ENCODE measurements at regions not wholly inside any gene's neighbourhood (a gene's known extent, or its start where the extent isn't known, plus 50 kb on each side); places are given as distances from the start of the nearest gene placed in this dataset.
A peak's percentile ranks its signal among the peaks of the same experiment; 100 is the strongest.

DNA sequence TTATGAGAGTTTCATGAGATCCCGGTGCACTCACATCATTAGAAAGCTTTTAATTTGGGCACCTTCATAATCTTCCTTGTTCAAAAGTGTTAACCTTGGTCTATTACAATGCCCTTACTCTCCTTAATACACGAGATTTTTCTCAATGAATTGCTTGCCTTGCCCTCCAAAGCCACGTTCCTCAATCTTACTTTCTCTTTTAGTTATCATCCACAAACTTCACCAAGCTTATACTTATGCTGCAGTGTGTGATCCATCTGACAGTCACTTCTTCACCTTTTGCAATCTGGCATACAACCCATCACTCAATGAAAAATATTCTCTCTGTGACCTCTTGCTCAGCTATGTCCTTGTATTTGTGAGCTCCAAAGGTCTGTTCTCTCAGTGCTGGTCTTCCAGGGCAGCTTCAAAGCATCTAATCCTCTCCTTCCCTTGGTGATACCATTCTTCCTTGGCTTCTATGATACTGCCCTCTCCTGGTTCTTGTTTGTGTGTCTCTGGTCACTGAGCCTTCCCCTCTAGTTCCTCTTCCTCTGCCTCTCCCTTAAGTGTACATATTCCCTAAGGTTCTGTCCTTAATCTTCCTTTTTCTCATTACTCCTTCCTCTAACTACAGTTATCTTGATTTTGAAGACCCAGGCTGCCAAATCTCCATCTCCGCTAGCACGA lies 202.2 kb upstream of the STARD13 start:
- H3K4me3 ChIP-seq (ENCODE audit: control insufficient read depth, low read depth, low read length) = peak overlapping the region; percentile 13; the same call in 1 of the 2 replicates
- DNase-seq (ENCODE audit: low read depth) = no peak
- TF ChIP-seq, protein P1, sequence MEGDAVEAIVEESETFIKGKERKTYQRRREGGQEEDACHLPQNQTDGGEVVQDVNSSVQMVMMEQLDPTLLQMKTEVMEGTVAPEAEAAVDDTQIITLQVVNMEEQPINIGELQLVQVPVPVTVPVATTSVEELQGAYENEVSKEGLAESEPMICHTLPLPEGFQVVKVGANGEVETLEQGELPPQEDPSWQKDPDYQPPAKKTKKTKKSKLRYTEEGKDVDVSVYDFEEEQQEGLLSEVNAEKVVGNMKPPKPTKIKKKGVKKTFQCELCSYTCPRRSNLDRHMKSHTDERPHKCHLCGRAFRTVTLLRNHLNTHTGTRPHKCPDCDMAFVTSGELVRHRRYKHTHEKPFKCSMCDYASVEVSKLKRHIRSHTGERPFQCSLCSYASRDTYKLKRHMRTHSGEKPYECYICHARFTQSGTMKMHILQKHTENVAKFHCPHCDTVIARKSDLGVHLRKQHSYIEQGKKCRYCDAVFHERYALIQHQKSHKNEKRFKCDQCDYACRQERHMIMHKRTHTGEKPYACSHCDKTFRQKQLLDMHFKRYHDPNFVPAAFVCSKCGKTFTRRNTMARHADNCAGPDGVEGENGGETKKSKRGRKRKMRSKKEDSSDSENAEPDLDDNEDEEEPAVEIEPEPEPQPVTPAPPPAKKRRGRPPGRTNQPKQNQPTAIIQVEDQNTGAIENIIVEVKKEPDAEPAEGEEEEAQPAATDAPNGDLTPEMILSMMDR (IDR thresholded peaks at IDR 0.05; ENCODE audit: control insufficient read depth, insufficient read depth, low read depth, low read length, missing control alignments) = peak; percentile 71

DNA sequence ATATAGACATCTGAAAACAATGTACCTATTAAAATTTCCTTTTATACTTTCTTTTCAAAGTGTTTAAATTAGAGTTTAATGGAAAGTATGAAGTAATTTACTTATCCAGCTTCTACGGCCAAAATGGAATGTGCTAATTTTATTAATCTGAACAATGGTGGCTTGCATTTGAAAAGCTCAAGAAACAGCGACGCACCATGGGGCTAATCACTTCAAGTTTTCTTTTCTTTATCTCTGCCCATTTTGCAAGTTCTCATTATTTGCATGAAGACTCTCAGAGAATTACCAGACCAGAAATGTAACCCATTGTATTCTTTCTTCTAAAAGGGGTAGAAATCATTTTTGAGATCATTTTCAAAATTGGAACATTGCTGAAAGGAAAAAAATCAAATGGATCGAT lies 204.0 kb upstream of the STARD13 start:
- TF ChIP-seq, protein P1 (IDR thresholded peaks at IDR 0.05; ENCODE audit: control insufficient read depth, insufficient read depth, low read depth, low read length, missing control alignments) = no peak
- no peak for DNase-seq (ENCODE audit: low read depth)
- H3K4me3 ChIP-seq (ENCODE audit: control insufficient read depth, low read depth, low read length) = no peak overlapping the region

DNA sequence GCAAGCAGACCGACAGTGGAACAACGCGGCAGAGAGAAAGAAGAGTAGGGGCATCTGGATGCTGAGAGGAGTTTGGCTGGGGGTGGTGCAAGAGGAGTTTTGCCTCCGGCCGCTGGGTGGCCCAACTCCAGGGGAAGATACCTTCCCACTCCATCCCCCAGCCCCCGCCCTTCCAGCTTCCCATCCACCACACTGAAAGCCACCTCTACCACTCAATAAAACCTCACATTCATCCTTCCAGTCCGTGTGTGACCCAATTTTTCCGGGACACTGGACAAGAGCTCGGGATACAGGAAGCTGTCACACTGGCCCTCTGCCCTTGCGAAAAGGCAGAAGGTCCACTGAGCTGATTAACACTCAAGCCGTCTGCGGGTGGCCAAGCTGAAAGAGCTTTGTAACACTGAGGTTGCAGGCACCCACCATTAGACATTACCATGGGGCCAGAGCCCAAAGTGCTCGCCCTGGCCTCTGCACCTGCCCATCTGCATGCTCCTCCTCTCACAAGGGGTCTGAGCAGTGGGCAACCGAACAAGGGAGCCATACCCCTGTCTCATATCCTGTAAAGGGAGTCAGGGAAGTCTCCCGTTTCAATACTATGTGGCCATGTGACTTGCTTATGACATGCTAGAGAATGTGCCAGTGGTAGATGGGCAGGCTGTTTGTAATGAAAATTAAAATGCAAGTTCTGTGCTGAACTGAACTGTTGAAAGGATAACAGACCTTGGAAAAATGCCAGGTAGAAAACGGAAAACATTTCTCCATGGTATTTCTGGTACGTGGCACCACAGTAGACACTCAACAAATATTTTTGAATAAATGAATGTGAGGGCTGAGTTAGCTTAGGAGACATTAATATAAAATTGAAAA lies 205.1 kb upstream of the STARD13 start:
- no peak overlapping the region for H3K4me3 ChIP-seq (ENCODE audit: control insufficient read depth, low read depth, low read length)
- TF ChIP-seq, protein P1 (IDR thresholded peaks at IDR 0.05; ENCODE audit: control insufficient read depth, insufficient read depth, low read depth, low read length, missing control alignments) = no peak

DNA sequence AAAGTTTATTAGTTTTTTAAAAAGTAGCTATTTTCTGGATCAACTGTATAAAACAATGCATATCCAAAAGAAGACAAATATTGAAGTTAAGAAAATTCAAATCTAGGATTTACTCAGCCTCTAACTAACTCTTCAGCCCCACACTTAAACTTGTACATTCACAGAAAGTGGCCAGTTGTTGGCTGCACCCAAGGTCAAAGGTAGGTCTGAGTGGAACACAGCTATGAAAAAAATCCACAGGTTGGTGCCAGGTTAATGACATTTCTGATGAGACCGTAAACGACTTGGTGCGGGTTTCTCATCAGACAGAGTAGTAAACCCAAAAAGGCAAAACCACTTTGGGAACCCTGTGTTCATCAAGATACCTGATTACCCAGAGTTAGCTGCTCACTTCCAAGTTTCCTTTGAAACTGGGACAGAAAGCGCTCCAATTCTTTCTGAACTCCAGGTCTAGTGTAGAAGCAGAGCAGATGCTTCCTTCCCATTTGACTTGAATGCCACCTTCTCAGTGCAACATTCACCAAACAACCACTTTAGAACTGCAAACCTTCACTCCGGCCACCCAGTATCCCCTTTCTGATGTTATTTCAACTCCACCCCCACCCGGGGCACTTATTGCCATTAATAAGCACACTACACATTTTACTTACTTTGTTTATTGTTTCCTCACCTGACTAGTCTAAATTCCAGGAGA lies 208.3 kb upstream of the STARD13 start:
- no peak for DNase-seq (ENCODE audit: low read depth)
- H3K4me3 ChIP-seq (ENCODE audit: control insufficient read depth, low read depth, low read length) = no peak overlapping the region
- TF ChIP-seq, protein P1 (IDR thresholded peaks at IDR 0.05; ENCODE audit: control insufficient read depth, insufficient read depth, low read depth, low read length, missing control alignments) = no peak

More for the DNA sequence above, 205.1 kb upstream of the STARD13 start:
- no peak for DNase-seq (ENCODE audit: low read depth)

DNA sequence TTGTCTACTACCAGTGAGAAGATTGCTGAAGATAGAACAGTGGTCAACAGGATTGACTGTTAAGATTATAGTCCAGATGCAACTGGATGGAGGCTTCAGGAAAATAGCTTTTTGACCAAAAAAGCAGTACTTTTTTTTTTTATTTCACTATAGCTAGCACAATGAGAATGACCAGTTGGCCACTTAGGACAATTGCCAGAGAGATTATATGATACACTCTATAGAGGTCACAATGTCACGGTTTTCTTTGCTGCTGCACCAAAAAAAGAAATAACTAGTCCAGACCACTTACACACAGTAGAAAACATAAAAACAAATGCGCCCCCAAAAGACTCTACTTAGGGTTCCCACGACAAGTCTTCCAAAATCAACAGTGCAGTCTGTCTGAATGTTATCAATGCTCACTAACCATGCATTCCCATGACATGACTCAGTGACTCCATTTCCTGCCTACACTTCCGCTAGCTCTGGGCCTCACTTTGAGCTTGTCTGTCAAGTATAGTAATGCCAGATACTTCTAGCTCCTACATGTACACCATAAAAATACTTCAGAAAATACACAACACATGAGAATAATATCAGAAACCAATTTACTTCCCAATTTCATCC lies 209.1 kb upstream of the STARD13 start:
- TF ChIP-seq, protein P1 (IDR thresholded peaks at IDR 0.05; ENCODE audit: control insufficient read depth, insufficient read depth, low read depth, low read length, missing control alignments) = no peak
- H3K4me3 ChIP-seq (ENCODE audit: control insufficient read depth, low read depth, low read length) = no peak overlapping the region
- DNase-seq (ENCODE audit: low read depth) = no peak

DNA sequence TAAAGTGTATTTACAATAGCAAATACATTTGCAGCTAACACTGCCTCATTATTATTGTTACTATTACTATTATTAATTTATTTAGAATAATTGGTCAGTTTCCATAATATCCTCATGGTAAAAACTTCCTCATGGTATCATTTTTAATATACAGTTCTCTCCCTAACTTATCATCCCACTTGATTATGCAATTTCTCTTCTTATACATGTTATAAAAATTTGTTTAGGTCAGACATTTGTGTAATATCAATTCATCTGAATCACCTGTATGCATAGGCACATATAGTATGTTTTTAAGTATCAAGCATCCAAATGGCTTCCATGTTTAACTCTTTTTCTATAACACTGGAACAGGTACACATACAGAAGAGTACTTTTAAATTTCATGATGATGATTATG lies 210.8 kb upstream of the STARD13 start:
- TF ChIP-seq, protein P1 (IDR thresholded peaks at IDR 0.05; ENCODE audit: control insufficient read depth, insufficient read depth, low read depth, low read length, missing control alignments) = no peak

More for the DNA sequence above, 210.8 kb upstream of the STARD13 start:
- H3K4me3 ChIP-seq (ENCODE audit: control insufficient read depth, low read depth, low read length) = no peak overlapping the region
- DNase-seq (ENCODE audit: low read depth) = no peak
